ENCODE measurements at regions not wholly inside any gene's neighbourhood (a gene's known extent, or its start where the extent isn't known, plus 50 kb on each side); places are given as distances from the start of the nearest gene placed in this dataset.
"Not testable (repeated sequence)": the region's sequence is repeated elsewhere in the genome, so short reads cannot be mapped to it uniquely, and the experiment has no call there.

- not testable (repeated sequence) for H4K8ac ChIP-seq (ENCODE audit: low read length); H3K23ac ChIP-seq (ENCODE audit: low read length in 2 of 2); H2BK120ac ChIP-seq (ENCODE audit: low read depth, low read length); H2AK5ac ChIP-seq (ENCODE audit: low read length, severe bottlenecking); H2BK5ac ChIP-seq (ENCODE audit: low read depth, low read length, poor library complexity, severe bottlenecking); H3K79me1 ChIP-seq (replicated peaks; ENCODE audit: low read length, poor library complexity, severe bottlenecking); H3K9ac ChIP-seq (ENCODE audit: low read length); H3K4ac ChIP-seq (ENCODE audit: low read depth in 1 of 2, low read length in 2 of 2); H3K9me3 ChIP-seq (ENCODE audit: control insufficient read depth, low read length); H3K18ac ChIP-seq (ENCODE audit: low read depth in 1 of 2, low read length in 2 of 2); H2BK15ac ChIP-seq (ENCODE audit: low read depth, poor library complexity, severe bottlenecking); H3K27me3 ChIP-seq (ENCODE audit: control insufficient read depth in 1 of 2, insufficient read depth in 1 of 2, low read length in 2 of 2); H3K4me2 ChIP-seq (ENCODE audit: low read length, poor library complexity, severe bottlenecking); H4K91ac ChIP-seq (ENCODE audit: low read length); H2AFZ ChIP-seq (ENCODE audit: low read depth, low read length); H3K36me3 ChIP-seq (ENCODE audit: control insufficient read depth in 1 of 2, insufficient read depth in 2 of 2, low read depth in 1 of 2, low read length in 2 of 2); DNase-seq; H2BK12ac ChIP-seq (ENCODE audit: low read length in 2 of 2); H3K14ac ChIP-seq (ENCODE audit: low read length in 2 of 2); H3K4me1 ChIP-seq (ENCODE audit: control insufficient read depth, insufficient read depth, low read depth, low read length); H3K4me3 ChIP-seq (ENCODE audit: insufficient read depth in 1 of 2, low read depth in 1 of 2, low read length in 2 of 2); H3K27ac ChIP-seq (ENCODE audit: low read length, poor library complexity, severe bottlenecking)
- WGBS = 88% methylated on average over 1 of the region's 1 CpG
These were observed 233.4 kb upstream of the FRG1 start for GRCh38 chr4:189707227-189707626.

- H2BK15ac ChIP-seq (ENCODE audit: low read depth, poor library complexity, severe bottlenecking); H3K4me1 ChIP-seq (ENCODE audit: control insufficient read depth, insufficient read depth, low read depth, low read length); H2BK5ac ChIP-seq (ENCODE audit: low read depth, low read length, poor library complexity, severe bottlenecking); H4K91ac ChIP-seq (ENCODE audit: low read length); H3K18ac ChIP-seq (ENCODE audit: low read depth in 1 of 2, low read length in 2 of 2); H3K23ac ChIP-seq (ENCODE audit: low read length in 2 of 2); H3K36me3 ChIP-seq (ENCODE audit: control insufficient read depth in 1 of 2, insufficient read depth in 2 of 2, low read depth in 1 of 2, low read length in 2 of 2); H3K79me1 ChIP-seq (replicated peaks; ENCODE audit: low read length, poor library complexity, severe bottlenecking); H2AK5ac ChIP-seq (ENCODE audit: low read length, severe bottlenecking); H3K4me3 ChIP-seq (ENCODE audit: insufficient read depth in 1 of 2, low read depth in 1 of 2, low read length in 2 of 2); H2BK120ac ChIP-seq (ENCODE audit: low read depth, low read length); H3K4ac ChIP-seq (ENCODE audit: low read depth in 1 of 2, low read length in 2 of 2); H3K9me3 ChIP-seq (ENCODE audit: control insufficient read depth, low read length); DNase-seq; H3K4me2 ChIP-seq (ENCODE audit: low read length, poor library complexity, severe bottlenecking); H3K14ac ChIP-seq (ENCODE audit: low read length in 2 of 2); H3K9ac ChIP-seq (ENCODE audit: low read length); H4K8ac ChIP-seq (ENCODE audit: low read length); H2BK12ac ChIP-seq (ENCODE audit: low read length in 2 of 2); H3K27ac ChIP-seq (ENCODE audit: low read length, poor library complexity, severe bottlenecking); H3K27me3 ChIP-seq (ENCODE audit: control insufficient read depth in 1 of 2, insufficient read depth in 1 of 2, low read length in 2 of 2); H2AFZ ChIP-seq (ENCODE audit: low read depth, low read length): not testable (repeated sequence)
- WGBS = 100% methylated on average over 1 of the region's 3 CpGs
These were observed 228.7 kb upstream of the FRG1 start for GRCh38 chr4:189711956-189712355.

GRCh38 chr4:189721016-189721993 is 219.4 kb upstream of the FRG1 start:
- not testable (repeated sequence) for H2AFZ ChIP-seq (ENCODE audit: low read depth, low read length); H3K27me3 ChIP-seq (ENCODE audit: control insufficient read depth in 1 of 2, insufficient read depth in 1 of 2, low read length in 2 of 2); H2BK15ac ChIP-seq (ENCODE audit: low read depth, poor library complexity, severe bottlenecking); H2AK5ac ChIP-seq (ENCODE audit: low read length, severe bottlenecking); H3K14ac ChIP-seq (ENCODE audit: low read length in 2 of 2); H2BK5ac ChIP-seq (ENCODE audit: low read depth, low read length, poor library complexity, severe bottlenecking); H3K23ac ChIP-seq (ENCODE audit: low read length in 2 of 2); H3K4me3 ChIP-seq (ENCODE audit: insufficient read depth in 1 of 2, low read depth in 1 of 2, low read length in 2 of 2); H2BK12ac ChIP-seq (ENCODE audit: low read length in 2 of 2); H3K18ac ChIP-seq (ENCODE audit: low read depth in 1 of 2, low read length in 2 of 2); H3K79me1 ChIP-seq (replicated peaks; ENCODE audit: low read length, poor library complexity, severe bottlenecking); H3K27ac ChIP-seq (ENCODE audit: low read length, poor library complexity, severe bottlenecking); H4K8ac ChIP-seq (ENCODE audit: low read length); H3K9ac ChIP-seq (ENCODE audit: low read length); H3K4ac ChIP-seq (ENCODE audit: low read depth in 1 of 2, low read length in 2 of 2); H2BK120ac ChIP-seq (ENCODE audit: low read depth, low read length); H3K36me3 ChIP-seq (ENCODE audit: control insufficient read depth in 1 of 2, insufficient read depth in 2 of 2, low read depth in 1 of 2, low read length in 2 of 2); H3K4me2 ChIP-seq (ENCODE audit: low read length, poor library complexity, severe bottlenecking); H3K9me3 ChIP-seq (ENCODE audit: control insufficient read depth, low read length); H4K91ac ChIP-seq (ENCODE audit: low read length); H3K4me1 ChIP-seq (ENCODE audit: control insufficient read depth, insufficient read depth, low read depth, low read length)
- 78% methylated on average over 17 of the region's 17 CpGs for WGBS
- DNase-seq = peak; percentile 1

GRCh38 chr4:189722324-189723003 is 218.2 kb upstream of the FRG1 start:
- H2AK5ac ChIP-seq (ENCODE audit: low read length, severe bottlenecking); H2BK120ac ChIP-seq (ENCODE audit: low read depth, low read length); H2AFZ ChIP-seq (ENCODE audit: low read depth, low read length); H3K23ac ChIP-seq (ENCODE audit: low read length in 2 of 2); H3K4me3 ChIP-seq (ENCODE audit: insufficient read depth in 1 of 2, low read depth in 1 of 2, low read length in 2 of 2); H4K8ac ChIP-seq (ENCODE audit: low read length); H3K36me3 ChIP-seq (ENCODE audit: control insufficient read depth in 1 of 2, insufficient read depth in 2 of 2, low read depth in 1 of 2, low read length in 2 of 2); H3K4ac ChIP-seq (ENCODE audit: low read depth in 1 of 2, low read length in 2 of 2); H3K27ac ChIP-seq (ENCODE audit: low read length, poor library complexity, severe bottlenecking); H3K9me3 ChIP-seq (ENCODE audit: control insufficient read depth, low read length); H3K4me1 ChIP-seq (ENCODE audit: control insufficient read depth, insufficient read depth, low read depth, low read length); H3K14ac ChIP-seq (ENCODE audit: low read length in 2 of 2); H3K9ac ChIP-seq (ENCODE audit: low read length); H3K4me2 ChIP-seq (ENCODE audit: low read length, poor library complexity, severe bottlenecking); H2BK15ac ChIP-seq (ENCODE audit: low read depth, poor library complexity, severe bottlenecking); H3K79me1 ChIP-seq (replicated peaks; ENCODE audit: low read length, poor library complexity, severe bottlenecking); H3K18ac ChIP-seq (ENCODE audit: low read depth in 1 of 2, low read length in 2 of 2); H4K91ac ChIP-seq (ENCODE audit: low read length); H2BK5ac ChIP-seq (ENCODE audit: low read depth, low read length, poor library complexity, severe bottlenecking); H3K27me3 ChIP-seq (ENCODE audit: control insufficient read depth in 1 of 2, insufficient read depth in 1 of 2, low read length in 2 of 2); H2BK12ac ChIP-seq (ENCODE audit: low read length in 2 of 2): not testable (repeated sequence)
- 57% methylated on average over 12 of the region's 23 CpGs for WGBS
- DNase-seq = peak; percentile 6
